ENCODE measurements at regions not wholly inside any gene's neighbourhood (a gene's known extent, or its start where the extent isn't known, plus 50 kb on each side); places are given as distances from the start of the nearest gene placed in this dataset.

- H3K27me3 ChIP-seq = no peaks in the 10 kb centered on the region
- H3K36me3 ChIP-seq = no peaks in the 10 kb centered on the region
- no peak for TF ChIP-seq CTCF (IDR thresholded peaks at IDR 0.05; ENCODE audit: low read depth, low read length)
Measured at GRCh38 chr4:187937557-187937956, 58.0 kb upstream of the ZFP42 start.

GRCh38 chr4:187940299-187940698 is 55.3 kb upstream of the ZFP42 start:
- H3K27me3 ChIP-seq = no peaks in the 10 kb centered on the region
- no peak for DNase-seq (ENCODE audit: low read depth in 1 of 2, low spot score in 1 of 2)
- H3K4me1 ChIP-seq (ENCODE audit: low read depth) = no peaks in the 10 kb centered on the region
- H3K27ac ChIP-seq = no peak overlapping the region
- H3K4me3 ChIP-seq = no peak overlapping the region
- no peak for TF ChIP-seq CTCF (IDR thresholded peaks at IDR 0.05; ENCODE audit: low read depth, low read length)
- no peaks in the 10 kb centered on the region for H3K9me3 ChIP-seq (ENCODE audit: low read depth)
- no peaks in the 10 kb centered on the region for H3K36me3 ChIP-seq

More at GRCh38 chr4:187937557-187937956, 58.0 kb upstream of the ZFP42 start:
- Histone ChIP-seq H3K4me1 (ENCODE audit: low read depth) (no peaks in the 10 kb centered on the region), H3K9me3 (ENCODE audit: low read depth) (no peaks in the 10 kb centered on the region), H3K4me3 (no peak overlapping the region), H3K27ac (no peak overlapping the region)
- DNase-seq (ENCODE audit: low read depth in 1 of 2, low spot score in 1 of 2) = no peak

GRCh38 chr4:187942968-187943367 is 52.6 kb upstream of the ZFP42 start:
- TF ChIP-seq CTCF (IDR thresholded peaks at IDR 0.05; ENCODE audit: low read depth, low read length) = no peak
- Histone ChIP-seq H3K4me3 (no peak overlapping the region), H3K27ac (no peak overlapping the region), H3K4me1 (ENCODE audit: low read depth) (no peaks in the 10 kb centered on the region), H3K27me3 (no peaks in the 10 kb centered on the region), H3K9me3 (ENCODE audit: low read depth) (no peaks in the 10 kb centered on the region), H3K36me3 (no peaks in the 10 kb centered on the region)
- no peak for DNase-seq (ENCODE audit: low read depth in 1 of 2, low spot score in 1 of 2)

- Histone ChIP-seq H3K4me1 (ENCODE audit: low read depth) (no peaks in the 10 kb centered on the region), H3K27me3 (no peaks in the 10 kb centered on the region), H3K36me3 (no peaks in the 10 kb centered on the region), H3K9me3 (ENCODE audit: low read depth) (no peaks in the 10 kb centered on the region), H3K27ac (no peak overlapping the region), H3K4me3 (no peak overlapping the region)
- TF ChIP-seq CTCF (IDR thresholded peaks at IDR 0.05; ENCODE audit: low read depth, low read length) = no peak
- DNase-seq (ENCODE audit: low read depth in 1 of 2, low spot score in 1 of 2) = no peak
Measured at GRCh38 chr4:187944179-187944578, 51.4 kb upstream of the ZFP42 start.
